ENCODE measurements at regions not wholly inside any gene's neighbourhood (a gene's known extent, or its start where the extent isn't known, plus 50 kb on each side); places are given as distances from the start of the nearest gene placed in this dataset.
A peak's percentile ranks its signal among the peaks of the same experiment; 100 is the strongest.

DNA sequence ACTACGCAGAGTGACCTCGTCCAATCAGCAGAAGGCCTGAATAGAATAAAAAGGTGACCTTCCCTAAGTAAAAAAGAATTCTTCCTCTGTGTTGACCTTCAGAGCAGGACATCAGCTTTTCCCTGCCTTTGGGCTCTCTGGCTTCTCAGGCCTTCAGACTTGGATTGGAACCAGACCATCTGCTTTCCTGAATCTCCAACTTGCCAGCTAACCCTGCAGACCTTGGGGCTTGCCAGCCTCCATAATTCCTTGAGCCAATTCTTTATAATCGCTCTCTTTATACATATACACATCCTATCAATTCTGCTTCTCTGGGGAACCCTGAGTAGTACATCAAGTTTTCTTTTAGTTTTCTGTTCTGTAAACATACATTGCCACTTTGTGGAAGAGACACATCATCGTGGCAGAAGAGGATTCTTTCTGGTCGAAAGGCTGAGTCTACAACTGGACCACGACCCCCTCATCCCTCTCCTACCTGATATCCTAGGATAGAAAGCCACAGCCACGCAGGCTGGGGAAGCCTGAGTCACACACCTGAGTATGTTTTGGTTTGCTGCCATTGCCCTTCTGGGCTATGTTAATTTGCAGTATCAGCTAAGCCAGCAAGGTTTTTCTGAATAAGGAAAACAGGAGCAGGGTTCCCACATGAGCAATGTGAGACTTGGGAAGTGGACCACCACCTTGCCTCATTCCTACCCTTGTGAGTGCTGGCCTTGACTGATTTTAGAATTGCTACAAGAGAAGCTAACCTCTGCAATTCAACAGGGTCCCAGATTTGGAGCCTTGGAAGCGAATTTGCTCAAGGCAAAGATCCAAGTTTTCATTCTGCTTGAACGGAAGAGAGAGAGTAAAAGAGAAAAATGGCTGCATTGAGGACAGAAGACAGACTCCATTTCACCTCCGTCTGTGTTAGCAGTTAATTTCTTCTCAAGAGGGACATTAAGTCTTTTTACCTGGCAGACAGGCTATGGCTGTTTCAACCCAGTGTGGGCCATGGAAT lies 445.2 kb upstream of the FZD8 start:
- DNase-seq, result no peak

DNA sequence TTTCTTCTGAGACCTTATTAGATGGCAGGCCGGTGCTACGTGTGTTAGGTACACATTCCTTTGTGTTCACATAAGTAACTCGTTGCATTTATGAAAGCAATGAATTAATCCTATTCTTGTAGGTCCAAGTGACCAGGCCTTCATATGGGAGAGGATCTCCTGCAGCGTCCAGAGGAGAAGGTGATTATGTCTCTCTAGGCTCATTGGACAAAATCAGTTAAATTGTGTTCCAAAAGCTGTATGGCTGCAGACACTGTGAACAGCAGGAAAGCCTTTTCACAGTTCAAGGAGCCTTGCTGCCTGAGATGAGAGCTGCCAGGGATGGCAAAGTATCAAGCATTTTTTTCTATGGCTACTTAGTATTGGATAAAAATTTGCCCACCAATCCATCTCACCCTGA lies 433.1 kb upstream of the FZD8 start:
- DNase-seq, result no peak

DNA sequence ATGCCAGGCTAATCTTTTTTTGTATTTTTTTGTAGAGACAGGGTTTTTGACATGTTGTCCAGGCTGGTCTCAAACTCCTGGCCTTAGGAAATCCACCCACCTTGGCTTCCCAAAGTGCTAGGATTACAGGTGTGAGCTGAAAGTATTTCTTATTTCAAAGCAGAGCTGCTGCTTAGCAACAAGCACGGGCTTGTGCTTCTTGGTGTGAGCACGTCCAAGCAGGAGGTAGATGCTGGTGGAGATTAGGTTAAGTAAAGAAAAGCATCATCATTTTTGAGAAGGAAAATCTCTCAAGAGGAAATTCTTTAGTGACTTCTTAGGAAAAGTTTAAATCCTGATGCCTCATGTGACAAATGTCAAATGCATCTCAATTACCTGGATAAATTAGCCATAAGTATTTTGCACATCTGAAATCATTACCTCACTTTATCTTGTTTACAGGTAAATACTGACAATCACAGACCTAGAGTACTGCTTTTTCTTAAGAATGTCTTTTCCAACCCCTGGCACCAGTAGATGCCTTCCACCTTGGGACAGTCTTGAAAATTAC lies 431.8 kb upstream of the FZD8 start:
- DNase-seq, result no peak

DNA sequence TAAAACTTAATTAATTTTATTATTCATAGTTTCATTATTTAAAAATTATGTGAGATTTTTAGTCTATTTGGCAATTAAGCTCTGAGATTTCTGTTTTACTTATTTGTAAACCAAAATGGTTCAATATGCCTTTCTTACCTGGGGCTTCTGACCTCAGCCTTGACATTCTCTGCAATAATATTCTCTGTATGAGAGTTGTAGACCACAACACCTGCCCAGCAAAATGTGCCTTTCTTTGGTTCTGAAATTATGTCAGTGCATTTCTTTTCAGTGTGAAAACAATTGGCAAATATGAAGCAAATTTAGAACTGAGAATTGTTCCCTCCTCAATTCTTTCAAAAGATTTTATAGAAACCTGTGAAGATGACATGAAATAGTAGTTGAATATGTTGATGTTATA lies 426.4 kb upstream of the FZD8 start:
- no peak for DNase-seq

DNA sequence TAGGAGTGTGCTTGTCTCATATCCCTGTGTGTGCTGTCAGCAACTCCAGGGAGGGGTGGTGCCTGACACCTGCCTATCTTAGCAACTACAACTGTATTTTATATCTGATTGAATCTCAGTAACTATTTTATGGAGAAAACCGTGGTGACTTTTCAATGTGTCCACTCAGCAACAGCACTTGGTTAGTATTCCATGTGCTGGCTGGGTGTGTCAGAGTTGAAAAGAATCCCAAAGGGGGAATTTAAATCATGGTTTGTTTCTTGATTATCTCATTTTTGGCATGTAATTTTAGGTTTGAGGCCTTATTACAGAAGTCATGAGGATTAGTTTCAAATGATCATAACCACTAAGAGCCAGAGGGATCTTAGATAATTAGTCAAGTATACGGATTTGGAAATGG lies 425.7 kb upstream of the FZD8 start:
- no peak for DNase-seq

DNA sequence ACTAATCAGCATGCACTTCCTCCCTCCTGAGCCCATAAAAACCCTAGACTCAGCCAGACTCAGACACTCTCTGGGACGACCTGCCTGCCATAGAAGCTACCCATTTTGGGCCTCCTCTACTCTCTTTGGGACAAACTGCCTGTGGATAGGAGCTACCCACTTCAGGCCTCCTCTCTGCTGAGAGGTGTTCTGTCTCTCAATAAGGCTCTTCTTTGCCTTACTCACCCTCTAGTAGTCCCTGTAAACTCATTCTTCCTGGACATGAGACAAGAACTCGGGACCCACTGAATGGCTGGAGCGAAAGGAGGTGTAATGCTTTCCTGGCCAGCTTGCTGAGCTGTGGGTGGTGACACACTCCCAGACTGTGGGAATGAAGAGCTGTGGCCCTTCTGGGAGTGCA lies 424.8 kb upstream of the FZD8 start:
- DNase-seq, result no peak

DNA sequence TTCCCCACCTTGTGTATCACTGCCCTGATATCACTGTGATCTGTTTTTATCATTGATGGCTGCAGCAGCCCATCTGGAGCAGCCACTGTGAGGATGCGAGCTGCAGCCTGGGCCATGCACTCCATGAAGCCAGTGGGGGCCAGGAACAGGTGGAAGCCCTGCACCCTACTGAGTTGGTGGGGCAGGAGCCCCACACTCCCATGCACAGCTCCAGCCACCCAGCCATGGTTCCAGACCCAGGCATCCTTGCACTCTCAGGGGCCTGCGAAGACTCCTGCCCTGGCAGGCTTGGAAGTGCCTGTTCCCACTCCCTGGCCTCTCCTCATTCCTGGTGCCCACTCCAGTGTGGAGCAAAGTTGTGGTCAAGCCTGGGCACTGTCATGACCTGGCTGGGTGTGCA lies 424.0 kb upstream of the FZD8 start:
- no peak for DNase-seq

DNA sequence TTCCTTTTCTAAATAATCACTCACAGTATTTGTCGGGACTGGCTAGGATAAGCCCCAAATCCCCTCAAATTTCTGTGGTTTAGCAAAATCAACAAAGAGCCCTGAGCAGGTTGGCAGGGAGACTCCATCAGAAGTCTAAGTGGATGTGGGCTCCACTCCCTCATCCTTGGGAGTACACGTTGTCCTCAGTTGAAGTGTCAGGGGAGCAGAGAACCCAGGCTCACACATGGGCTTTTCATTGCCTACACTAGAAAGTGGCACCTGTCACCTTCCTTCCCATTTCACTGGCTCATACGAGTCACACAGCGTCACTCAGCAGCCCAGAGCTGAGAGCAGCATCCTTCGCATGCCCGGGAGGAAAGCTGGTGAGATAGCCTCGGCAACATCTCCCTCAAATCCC lies 421.3 kb upstream of the FZD8 start:
- DNase-seq, result no peak

DNA sequence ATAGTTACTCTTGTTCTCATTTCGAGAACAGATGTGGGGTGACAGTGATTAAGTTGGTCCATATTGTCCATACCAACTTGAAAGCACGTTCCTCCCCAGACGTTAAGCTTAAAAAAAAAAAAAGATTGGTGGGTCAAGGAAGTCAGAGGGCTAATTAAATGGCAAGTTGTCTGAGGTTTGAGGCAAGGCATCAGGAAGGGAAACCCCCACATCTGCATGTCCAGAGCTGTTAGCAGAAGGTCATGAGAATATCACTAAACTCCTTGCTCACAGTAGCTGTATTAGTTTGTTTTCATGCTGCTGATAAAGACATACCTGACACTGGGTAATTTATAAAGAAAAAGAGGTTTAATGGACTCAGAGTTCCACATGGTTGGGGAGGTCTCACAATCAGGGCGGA lies 415.6 kb upstream of the FZD8 start:
- no peak for DNase-seq

DNA sequence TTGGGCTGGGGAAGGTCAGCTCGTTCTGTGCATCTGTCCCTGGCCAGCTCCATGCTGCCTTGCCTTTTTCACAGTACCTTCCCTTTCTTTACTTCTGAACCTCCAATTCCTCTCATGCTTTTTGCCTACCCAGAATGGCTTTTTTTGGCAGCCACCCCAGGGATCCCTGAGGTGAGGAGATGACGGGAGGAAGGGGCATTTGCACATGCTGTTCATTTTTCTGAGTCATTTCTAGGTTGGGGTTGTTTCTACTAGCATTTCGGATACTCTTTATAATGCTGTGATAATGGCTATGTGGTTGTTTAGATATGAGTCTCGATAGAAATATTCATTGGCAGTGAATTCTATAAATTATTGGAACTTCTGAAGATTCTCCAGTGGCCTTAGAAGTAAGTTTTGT lies 415.1 kb upstream of the FZD8 start:
- DNase-seq, result no peak

DNA sequence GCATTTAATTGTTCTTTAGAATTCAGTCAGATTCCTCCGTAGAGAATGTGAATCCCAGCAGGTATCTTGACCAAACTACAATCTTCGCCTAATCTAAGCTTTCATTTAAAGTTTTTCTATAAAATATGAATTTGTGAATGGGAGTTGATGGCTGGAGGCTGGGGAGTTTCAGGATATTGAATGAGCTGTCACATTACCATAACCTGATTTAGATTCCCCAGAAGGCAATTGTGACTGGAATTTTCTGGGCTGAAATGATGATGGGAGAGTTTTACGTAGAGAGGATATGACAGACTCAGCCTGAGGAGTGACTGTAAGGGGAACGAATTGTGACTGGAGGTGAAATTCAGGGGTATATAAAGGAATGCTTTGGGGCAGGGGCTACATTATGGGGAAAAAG lies 411.7 kb upstream of the FZD8 start:
- DNase-seq, result no peak

DNA sequence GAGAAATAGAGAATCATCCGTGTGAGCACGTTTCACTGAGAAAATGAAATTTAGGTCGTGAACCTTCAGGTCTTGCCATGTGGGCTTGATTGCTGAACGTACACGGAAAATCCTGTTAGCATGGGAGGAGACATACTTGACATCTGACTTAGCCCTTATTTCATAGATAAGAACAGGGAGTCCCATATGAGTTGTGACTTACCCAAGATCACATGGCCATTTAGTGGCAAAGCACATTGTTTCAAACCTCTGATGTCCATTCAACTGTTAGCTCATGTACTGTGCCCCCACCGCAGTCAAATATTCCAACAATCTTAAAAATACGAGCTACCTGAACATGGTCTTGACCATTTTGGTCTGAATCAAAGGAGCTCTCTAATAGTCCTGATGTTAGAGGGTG lies 411.2 kb upstream of the FZD8 start:
- DNase-seq, result no peak

DNA sequence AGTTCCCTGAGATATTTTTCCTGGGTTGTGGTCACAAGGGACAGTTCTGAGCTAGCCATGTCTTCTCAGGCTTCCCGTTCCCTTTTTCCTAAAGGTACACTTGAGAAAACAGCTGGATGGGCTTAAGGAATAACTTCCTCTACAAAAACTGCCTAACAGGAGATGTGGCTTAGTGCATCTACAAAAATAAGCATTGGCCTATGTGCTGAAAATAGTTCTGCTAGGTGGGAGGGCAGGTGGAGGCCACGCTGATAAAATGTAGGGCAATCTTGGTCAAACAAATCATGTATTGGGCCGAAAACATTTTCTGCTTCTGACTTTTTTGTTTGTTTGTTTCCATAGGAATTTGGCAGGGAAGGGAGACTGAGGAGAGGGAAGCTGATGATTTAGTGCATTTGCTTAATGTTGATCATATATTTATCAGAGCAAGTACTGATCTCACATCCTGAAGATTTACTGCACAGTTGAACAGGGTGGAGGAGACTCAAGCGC lies 409.4 kb upstream of the FZD8 start:
- no peak for DNase-seq

DNA sequence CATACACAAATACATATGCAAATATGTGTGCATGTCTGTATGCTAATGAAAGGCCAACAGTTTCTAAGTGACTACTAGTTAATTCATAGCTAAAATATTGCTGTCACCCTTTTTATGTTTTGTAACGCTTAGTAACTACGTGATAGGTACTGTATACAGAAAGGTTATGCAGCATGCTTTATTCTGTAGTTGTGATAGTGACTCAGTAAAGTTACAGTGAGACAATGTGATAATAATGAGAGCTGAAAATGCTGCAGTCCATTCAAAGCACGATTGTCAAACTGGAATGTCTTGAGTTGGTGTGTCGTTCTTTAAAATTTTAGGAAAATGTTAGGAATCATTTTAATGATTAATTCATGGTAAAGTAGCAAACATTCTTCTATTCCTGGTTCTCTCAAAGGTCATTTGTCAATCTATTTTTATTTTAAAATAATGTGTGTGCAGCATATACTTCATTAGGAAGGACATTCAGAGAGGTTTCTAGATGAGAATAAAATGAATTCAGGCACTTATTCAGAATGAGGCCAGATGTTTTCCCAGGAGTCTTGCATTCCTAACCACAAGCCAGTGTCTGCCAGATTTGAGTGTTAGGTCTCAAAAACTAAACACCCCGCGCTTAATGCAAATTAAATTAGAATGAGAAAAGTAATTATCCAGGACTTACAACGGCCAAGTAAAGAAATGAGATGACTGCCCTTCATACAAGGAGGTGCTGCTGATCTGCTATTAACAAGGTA lies 408.8 kb upstream of the FZD8 start:
- DNase-seq, result no peak

DNA sequence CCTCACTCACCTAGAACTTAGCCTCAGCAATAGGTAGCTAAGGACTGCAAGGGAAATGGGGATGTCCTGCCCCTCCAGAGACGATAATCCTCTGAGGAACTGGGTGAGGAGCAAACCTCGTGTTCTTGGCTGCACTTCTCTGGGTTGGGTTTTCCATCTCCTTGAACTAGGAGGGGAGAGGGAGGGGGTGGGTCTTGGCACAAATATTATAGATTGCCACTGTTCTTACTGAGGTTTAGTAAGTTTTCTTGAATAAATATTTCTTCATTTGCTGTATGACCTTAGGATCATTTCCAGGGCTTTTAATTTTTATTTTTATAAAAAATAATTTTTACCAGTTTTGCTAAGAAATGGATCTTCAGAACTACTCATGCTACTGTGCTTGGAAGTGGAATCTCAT lies 406.7 kb upstream of the FZD8 start:
- no peak for DNase-seq

DNA sequence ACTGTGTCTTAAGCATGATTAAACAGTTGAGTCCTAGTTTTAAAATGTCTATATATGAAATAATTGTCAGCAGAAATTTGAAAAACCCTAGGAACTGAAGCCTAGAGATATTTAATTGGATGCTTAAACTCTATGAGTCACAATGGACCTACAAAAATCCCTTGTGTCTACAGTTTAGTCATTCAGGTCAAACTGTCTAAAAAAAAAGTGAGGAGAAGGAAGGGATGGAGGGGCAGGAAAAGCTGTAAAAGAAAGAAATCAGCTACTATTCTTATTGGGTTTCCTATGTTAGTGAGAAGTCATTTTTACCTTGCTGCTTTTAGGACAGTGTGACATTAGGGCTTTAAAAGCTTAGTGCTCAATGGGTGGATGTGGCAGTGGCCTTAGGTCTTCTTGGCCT lies 406.1 kb upstream of the FZD8 start:
- DNase-seq, result no peak

DNA sequence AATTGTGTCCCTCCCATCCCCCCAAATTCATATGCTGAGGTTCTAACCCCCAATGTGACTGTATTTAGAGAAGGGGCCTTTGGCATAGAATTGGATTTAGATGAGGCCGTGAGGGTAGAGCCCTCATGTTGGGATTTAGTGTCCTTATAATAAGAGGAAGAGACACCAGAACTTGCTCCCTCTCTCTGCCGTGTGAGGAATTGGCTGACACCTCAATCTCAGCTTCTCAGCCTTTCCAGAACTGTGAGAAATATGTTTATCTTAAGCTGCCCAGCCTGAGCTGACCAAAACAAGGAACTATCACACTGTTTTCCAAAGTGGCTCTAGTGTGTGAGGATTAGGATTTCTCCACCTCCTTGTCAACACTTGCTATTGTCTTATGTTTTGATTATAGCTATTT lies 400.0 kb upstream of the FZD8 start:
- no peak for DNase-seq

DNA sequence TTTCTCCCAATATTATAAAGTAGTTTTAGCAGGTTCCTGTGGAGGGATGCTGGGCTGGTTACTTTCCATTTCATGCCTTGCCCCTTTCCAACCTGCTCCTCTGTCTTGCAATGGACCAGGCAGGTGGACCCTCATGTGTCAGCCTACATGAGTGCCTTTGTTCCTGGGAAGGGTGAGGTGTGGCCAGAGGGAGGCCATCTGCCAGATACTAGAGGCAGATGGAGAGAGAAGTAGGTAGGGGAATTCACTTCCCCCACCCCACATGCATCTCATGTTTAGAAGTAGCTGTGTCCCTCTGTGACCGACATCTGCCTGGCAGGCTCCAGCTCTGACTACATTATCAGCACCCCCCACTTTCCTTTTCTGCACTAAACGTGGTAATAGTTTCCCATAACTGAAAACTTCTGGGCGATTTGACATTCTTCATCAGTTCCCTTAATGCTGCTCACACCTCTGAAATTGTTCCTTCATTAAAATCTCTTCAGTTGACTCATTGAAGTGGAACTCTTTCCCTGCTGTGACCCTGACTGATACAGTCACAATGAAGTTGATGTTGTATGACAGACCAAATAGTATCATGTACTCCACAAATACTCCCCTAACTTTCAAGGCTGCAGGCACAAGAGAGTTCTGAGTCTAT lies 396.3 kb upstream of the FZD8 start:
- peak; percentile 71 for DNase-seq

DNA sequence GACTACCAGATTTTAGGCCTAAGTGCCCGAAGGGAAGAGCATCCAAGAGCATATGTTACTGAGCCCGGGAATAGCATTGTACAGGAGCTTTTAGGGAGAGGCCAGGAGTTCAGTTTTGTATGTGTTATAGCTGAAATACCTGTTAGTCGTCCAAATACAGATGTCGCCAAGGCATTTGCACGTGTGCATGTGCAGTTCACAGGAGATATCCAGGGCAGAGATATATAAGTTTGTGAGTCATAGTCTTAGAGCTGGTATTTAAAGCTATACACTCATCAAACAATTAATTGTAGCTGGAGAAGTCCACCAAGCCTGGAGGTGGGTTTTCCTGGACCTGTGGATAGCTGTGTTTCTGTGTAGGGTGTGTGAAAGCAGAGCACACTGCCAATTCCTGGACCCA lies 394.0 kb upstream of the FZD8 start:
- no peak for DNase-seq

DNA sequence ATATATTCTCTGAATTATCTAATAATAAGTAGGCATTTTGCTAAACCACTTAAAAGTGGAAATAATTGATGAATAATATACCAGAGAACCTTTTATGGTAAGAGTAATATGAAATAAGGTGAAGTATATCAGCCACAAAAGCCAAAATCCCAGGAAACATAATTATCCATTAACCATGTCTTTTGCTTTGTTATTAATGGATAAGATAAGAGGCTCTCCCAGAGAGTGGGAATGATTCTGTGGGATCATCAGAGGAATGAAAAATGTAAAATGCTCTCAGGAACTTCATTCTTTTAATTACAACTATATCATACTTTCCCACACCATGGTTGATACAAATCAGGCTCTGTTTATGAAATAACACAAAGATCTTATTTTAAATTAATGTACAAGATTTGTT lies 391.7 kb upstream of the FZD8 start:
- DNase-seq, result no peak

DNA sequence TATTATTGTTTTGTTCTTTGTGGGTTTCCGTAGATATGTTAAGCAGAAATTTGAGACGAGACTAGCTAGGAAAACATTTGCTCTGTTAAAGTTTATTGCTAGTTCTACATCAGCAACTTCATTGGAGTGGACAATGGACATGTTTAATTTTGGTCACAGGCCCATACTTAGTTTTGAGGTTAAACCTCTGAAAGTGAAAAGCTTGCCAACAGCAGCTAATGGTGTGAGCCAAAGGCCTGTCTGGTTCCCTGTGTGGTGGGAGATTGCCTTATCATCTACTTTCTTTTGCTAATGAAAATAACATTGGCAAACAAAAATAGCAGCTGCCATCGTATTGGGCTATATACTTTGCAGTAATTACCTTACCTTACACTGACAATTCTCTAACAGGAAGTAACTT lies 388.4 kb upstream of the FZD8 start:
- DNase-seq, result no peak

DNA sequence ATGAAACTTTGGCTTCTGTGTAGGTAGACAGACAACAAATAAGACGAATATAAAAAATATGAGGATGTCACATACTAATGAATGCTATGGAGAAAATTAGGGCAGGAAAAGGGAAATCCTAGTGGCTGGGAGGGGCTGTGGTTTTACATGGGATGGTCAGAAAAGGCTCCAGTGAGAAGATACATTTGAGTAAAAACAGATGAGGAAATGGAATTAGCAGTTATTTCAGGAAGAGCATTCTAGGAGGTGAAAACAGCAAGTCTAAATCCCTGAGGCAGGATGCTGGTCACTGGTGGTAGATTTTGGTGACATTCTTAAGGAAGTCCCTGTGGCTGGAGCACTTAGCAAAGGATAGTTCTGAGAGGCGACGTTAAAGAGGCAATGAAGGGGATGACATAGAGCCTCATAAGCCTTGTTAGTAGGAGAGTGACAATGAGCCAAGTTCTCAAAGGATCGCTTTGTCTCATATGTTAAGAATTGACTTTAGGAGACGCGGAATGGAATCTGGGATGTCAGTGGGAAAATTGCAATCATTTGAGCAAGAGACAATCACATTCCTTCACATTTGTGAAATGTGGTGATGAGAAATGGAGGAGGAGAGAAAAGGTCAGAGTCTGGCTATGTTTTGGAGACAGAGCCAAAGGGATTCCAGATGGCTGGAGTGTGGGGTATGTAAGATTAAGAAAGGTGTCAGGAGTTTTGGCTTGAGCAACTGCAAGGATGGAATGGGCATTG lies 384.7 kb upstream of the FZD8 start:
- DNase-seq, result no peak

DNA sequence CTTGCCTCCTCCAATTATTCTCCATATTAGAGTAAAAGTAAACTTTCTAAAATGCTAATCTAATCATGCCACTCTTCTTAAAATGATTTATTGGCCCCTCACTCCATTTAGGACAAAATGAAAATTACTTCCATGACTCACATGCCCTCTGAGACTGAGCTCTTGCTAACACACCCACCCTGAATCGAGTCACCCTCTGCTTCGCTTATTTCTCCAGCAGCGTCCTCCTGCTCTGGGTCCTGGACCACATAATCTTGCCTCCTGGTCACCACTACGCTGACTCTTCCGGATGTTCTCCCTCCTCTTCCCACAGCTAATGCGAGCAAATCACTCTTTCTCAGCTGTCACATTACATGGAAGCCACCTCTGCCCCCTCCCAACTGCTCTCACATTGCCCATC lies 384.0 kb upstream of the FZD8 start:
- DNase-seq, result no peak

Measured in retina (tissue), 1 donor.